ENCODE measurements at regions not wholly inside any gene's neighbourhood (a gene's known extent, or its start where the extent isn't known, plus 50 kb on each side); places are given as distances from the start of the nearest gene placed in this dataset.

- TF ChIP-seq EP300 (conservative IDR thresholded peaks at IDR 0.05; ENCODE audit: poor library complexity, severe bottlenecking): no peak
- no peak for TF ChIP-seq EZH2 (IDR thresholded peaks at IDR 0.05; ENCODE audit: borderline replicate concordance, insufficient read depth, low read length, poor library complexity, severe bottlenecking)
These were observed 706.4 kb downstream of the SMARCA1 start for GRCh38 chrX:128816919-128817318.
